Activated CD4-positive, alpha-beta memory T cell treated with anti-CD3 and anti-CD28 coated beads for 36 hours (primary cell): ENCODE measurements at regions not wholly inside any gene's neighbourhood (a gene's known extent, or its start where the extent isn't known, plus 50 kb on each side); places are given as distances from the start of the nearest gene placed in this dataset.
"Not testable (repeated sequence)": the region's sequence is repeated elsewhere in the genome, so short reads cannot be mapped to it uniquely, and the experiment has no call there.

Experiments used
- CTCF ChIA-PET: fragments of 350-600 bp; sonication (Branson Sonifier 250); formaldehyde crosslinking; loops from one replicate; lab custom pipeline; 2021; ENCODE audit warnings: antibody characterized with exemption, inconsistent platforms; lab: Charles Lee
- POLR2A ChIA-PET: fragments of 350-600 bp; sonication (Branson Sonifier 250); formaldehyde crosslinking; loops from one replicate; lab custom pipeline; 2021; ENCODE audit warnings: antibody characterized with exemption; lab: Charles Lee
- DNase-seq: peaks from one replicate; pipeline ENCODE4 v3.0.0-alpha.2; 2020
- H3K27ac Mint-ChIP-seq: one replicate; pipeline ENCODE4 v1.8.0; 2021; ENCODE audit warnings: mixed read lengths
- H3K27me3 Mint-ChIP-seq: one replicate; pipeline ENCODE4 v1.8.0; 2021; ENCODE audit warnings: mixed read lengths
- H3K36me3 Mint-ChIP-seq: one replicate; pipeline ENCODE4 v1.8.0; 2021; ENCODE audit warnings: mixed read lengths
- H3K4me1 Mint-ChIP-seq: one replicate; pipeline ENCODE4 v1.8.0; 2021; ENCODE audit warnings: low read depth, mixed read lengths
- H3K4me3 Mint-ChIP-seq: one replicate; pipeline ENCODE4 v1.8.0; 2021; ENCODE audit warnings: mild to moderate bottlenecking, mixed read lengths
- H3K9me3 Mint-ChIP-seq: one replicate; pipeline ENCODE4 v1.8.0; 2021; ENCODE audit warnings: mixed read lengths
- intact Hi-C: fragments of 100-400 bp; cut with micrococcal nuclease; formaldehyde crosslinking; loops from one replicate; pipeline ENCODE4 v1.15.1; 2023

DNA sequence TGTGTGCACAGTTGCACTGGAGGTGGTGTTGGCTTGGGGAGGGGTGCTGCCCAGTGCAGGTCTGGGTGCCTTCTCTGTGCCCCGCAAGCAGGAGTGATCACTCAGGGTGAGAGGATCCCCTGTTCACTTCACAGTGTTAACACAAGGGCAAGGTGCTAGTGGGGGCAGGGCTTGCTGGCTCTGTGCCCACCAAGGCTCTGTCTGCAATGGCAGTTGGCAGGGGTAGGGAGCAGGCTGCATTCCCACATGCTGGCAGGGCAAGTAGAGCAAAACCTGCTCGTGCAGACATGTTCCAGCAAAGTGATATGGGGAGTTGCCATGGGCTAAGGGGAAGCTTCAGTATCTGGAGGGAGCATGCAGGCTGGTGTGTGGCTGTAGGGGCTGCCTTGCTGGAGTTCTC, 428.0 kb downstream of the ZNF674 start:
- no peak for DNase-seq
- POLR2A ChIA-PET, result no interaction called here
- Mint-ChIP-seq H3K4me1 (no peaks in the 10 kb centered on the region), H3K9me3 (no peaks in the 10 kb centered on the region), H3K36me3 (no peaks in the 10 kb centered on the region), H3K4me3 (no peak overlapping the region), H3K27me3 (no peaks in the 10 kb centered on the region), H3K27ac (no peak overlapping the region)
- intact Hi-C loops, result no loop called here
- CTCF ChIA-PET, result no interaction called here

DNA sequence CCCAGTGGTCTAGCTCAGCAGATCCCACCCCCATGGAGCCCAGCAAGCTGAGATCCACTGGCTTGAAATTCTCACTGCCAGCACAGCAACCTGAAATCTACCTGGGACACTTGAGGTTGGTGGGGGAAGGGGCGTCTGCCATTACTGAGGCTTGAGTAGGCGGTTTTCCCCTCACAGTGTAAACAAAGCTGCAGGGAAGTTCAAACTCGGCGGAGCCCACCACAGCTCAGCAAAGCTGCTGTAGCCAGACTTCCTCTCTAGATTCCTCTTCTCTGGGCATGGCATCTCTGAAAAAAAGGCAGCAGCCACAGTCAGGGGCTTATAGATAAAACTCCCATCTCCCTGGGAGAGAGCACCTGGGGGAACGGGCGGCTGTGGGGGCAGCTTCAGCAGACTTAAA, 457.9 kb downstream of the ZNF674 start:
- intact Hi-C loops, CTCF ChIA-PET, POLR2A ChIA-PET: not testable (repeated sequence)

DNA sequence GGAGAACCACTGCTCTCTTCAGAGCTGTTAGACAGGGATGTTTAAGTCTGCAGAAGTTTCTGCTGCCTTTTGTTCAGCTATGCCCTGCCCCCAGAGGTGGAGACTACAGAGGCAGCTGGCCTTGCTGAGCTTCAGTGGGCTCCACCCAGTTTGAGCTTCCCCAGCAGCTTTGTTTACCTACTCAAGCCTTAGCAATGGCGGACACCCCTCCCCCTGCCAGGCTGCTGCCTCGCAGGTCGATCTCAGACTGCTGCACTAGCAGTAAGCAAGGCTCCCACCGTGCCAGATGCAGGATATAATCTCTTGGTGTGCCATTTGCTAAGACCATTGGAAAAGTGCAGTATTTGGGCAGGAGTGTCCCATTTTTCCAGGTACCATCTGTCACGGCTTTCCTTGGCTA, 465.1 kb downstream of the ZNF674 start:
- H3K27me3 Mint-ChIP-seq, H3K4me3 Mint-ChIP-seq, H3K27ac Mint-ChIP-seq, H3K36me3 Mint-ChIP-seq, CTCF ChIA-PET, H3K9me3 Mint-ChIP-seq, DNase-seq, H3K4me1 Mint-ChIP-seq, POLR2A ChIA-PET, intact Hi-C loops: not testable (repeated sequence)

More for the DNA sequence above, 457.9 kb downstream of the ZNF674 start:
- not testable (repeated sequence) for H3K36me3 Mint-ChIP-seq, H3K4me3 Mint-ChIP-seq, H3K27me3 Mint-ChIP-seq, DNase-seq, H3K4me1 Mint-ChIP-seq, H3K27ac Mint-ChIP-seq, H3K9me3 Mint-ChIP-seq

DNA sequence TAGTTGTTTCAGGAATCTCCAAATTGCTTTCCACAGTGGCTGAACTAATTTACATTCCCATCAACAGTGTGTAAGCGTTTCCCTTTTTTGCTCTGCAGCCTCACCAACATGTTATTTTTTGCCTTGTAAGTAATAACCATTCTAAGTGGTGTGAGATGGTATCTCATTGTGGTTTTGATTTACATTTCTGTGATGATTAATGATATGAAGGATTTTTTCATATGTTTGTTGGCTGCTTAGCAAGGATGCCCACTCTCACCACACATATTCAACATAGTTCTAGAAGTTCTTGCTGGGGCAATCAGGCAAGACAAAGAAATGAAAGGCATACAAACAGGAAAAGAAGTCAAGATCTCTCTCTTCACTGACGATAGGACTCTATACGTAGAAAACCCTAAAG, 472.4 kb downstream of the ZNF674 start:
- H3K4me3 Mint-ChIP-seq, result no peak overlapping the region

DNA sequence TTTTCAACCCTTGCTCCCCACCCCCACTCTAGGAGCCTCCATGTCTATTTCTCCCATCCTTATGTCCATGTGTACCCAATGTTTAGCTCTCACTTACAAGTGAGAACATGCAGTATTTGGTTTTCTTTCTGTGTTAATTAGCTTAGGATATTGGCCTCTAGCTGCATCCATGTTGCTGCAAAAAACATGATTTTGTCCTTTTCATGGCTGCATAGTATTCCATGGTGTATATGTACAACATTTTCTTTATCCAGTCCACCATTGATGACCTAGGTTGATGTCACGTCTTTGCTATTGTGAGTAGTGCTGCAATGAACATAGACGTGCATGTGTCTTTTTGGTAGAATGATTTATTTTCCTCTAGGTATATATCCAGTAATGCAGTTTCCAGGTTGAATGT, 472.8 kb downstream of the ZNF674 start:
- H3K36me3 Mint-ChIP-seq, result no peaks in the 10 kb centered on the region
- no peak for DNase-seq
- H3K9me3 Mint-ChIP-seq, result no peaks in the 10 kb centered on the region
- no peaks in the 10 kb centered on the region for H3K4me1 Mint-ChIP-seq
- ChIA-PET CTCF (no interaction called here), POLR2A (no interaction called here)
- H3K27ac Mint-ChIP-seq, result no peak overlapping the region
- intact Hi-C loops, result no loop called here
- H3K27me3 Mint-ChIP-seq, result no peaks in the 10 kb centered on the region
- H3K4me3 Mint-ChIP-seq, result no peak overlapping the region

More for the DNA sequence above, 472.4 kb downstream of the ZNF674 start:
- no peak for DNase-seq
- CTCF ChIA-PET, result no interaction called here
- no peaks in the 10 kb centered on the region for H3K27me3 Mint-ChIP-seq
- intact Hi-C loops, result no loop called here
- no peaks in the 10 kb centered on the region for H3K4me1 Mint-ChIP-seq
- H3K27ac Mint-ChIP-seq, result no peak overlapping the region
- H3K36me3 Mint-ChIP-seq, result no peaks in the 10 kb centered on the region
- POLR2A ChIA-PET, result no interaction called here
- H3K9me3 Mint-ChIP-seq, result no peaks in the 10 kb centered on the region

DNA sequence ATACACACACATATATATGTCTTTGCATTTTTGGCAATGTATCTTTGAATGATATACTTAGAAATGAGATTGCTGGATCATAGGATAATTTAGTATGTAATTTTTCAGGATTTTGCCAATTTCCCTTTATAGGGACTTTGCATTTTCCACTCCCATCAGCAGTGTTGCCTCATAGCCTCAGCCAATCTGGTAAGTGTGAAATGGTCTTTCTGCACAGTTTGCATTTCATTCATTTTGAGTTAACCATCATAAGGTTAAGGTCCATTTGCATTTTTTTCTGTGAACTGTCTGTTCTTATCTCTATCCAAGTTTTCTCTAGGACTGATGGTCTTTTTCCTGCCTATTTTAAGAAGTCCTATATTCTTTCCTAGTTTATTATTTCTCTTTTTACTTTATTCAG, 474.8 kb downstream of the ZNF674 start:
- ChIA-PET POLR2A (no interaction called here), CTCF (interaction anchor here (0.6 kb wide), 1 partner anchor 42 kb away, joined by 3 read pairs; no protein-coding TSS in a partner anchor)
- intact Hi-C loops, result no loop called here
- no peaks in the 10 kb centered on the region for H3K4me1 Mint-ChIP-seq
- no peak for DNase-seq
- no peaks in the 10 kb centered on the region for H3K27me3 Mint-ChIP-seq
- no peaks in the 10 kb centered on the region for H3K9me3 Mint-ChIP-seq
- H3K4me3 Mint-ChIP-seq, result no peak overlapping the region
- no peak overlapping the region for H3K27ac Mint-ChIP-seq
- no peaks in the 10 kb centered on the region for H3K36me3 Mint-ChIP-seq

DNA sequence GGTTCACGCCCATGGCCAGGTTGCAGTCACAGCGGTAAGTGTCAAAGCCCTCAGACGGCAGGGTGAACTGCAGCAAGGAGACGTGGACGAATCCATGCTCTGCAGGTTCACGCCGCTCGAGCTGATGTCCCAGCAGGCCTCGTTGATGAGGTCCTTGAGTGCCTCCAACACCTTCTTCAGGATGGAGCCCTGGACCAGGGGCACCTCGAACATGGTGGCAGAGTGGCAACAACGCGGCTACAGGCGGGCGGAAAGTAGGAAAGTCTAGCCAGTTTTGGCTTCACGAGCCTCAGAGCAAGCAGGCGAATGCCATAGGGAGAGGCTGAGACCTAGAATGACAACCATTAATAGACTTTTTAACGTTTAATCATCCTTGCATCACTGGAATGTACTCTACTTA, 485.9 kb downstream of the ZNF674 start:
- POLR2A ChIA-PET, result no interaction called here
- Mint-ChIP-seq H3K27me3 (no peaks in the 10 kb centered on the region), H3K9me3 (peaks cover 3% of the 10 kb centered on the region), H3K27ac (no peak overlapping the region), H3K36me3 (no peaks in the 10 kb centered on the region), H3K4me1 (no peaks in the 10 kb centered on the region), H3K4me3 (no peak overlapping the region)
- CTCF ChIA-PET, result no interaction called here
- intact Hi-C loops, result no loop called here
- DNase-seq, result no peak

DNA sequence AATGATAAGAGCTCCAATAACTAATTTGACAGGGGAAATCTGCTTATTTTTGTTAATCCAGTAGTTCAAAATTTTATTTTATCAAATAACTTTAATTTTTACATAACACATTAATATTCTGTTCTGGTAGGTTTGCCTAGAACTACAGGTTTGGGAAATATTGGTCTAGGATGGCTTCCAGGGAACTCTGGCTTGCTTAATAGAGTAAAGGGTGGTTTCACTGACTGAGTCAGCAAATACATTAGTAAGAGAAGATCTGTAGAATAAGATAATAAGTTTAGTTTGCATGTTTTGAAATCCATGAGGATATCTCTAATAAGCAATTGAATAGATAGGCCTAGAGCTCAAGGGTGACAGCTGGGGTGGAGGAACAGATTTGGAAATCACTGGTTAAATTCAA, 500.7 kb downstream of the ZNF674 start:
- Mint-ChIP-seq H3K9me3 (peaks cover 16% of the 10 kb centered on the region), H3K4me1 (peaks cover 7% of the 10 kb centered on the region), H3K4me3 (no peak overlapping the region), H3K27ac (no peak overlapping the region), H3K36me3 (peaks cover 3% of the 10 kb centered on the region), H3K27me3 (peaks cover 2% of the 10 kb centered on the region)
- ChIA-PET POLR2A (no interaction called here), CTCF (no interaction called here)
- DNase-seq, result no peak
- intact Hi-C loops, result no loop called here

DNA sequence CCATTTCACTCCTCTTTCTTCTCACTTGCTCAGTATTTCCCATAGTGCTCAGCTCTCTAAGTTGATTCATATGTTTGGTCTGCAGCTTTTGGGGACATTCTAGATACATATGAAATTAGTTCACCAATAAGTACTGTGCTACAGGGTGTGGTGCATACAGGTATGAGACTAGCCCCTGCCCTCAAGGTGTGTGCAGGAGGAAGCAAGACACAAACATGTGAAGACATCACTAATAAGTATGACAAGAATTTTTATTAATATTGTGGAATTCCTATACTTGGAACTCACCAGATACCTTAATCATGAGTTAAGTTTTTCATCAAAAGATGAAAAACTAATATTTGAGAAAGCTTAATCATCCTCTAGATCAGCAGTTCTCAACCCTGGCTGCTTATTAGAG, 505.2 kb downstream of the ZNF674 start:
- Mint-ChIP-seq H3K27me3 (peaks cover 2% of the 10 kb centered on the region), H3K4me3 (no peak overlapping the region), H3K9me3 (peaks cover 10% of the 10 kb centered on the region), H3K36me3 (peaks cover 3% of the 10 kb centered on the region), H3K4me1 (peaks cover 9% of the 10 kb centered on the region), H3K27ac (no peak overlapping the region)
- intact Hi-C loops, result no loop called here
- CTCF ChIA-PET, result no interaction called here
- DNase-seq, result no peak
- POLR2A ChIA-PET, result no interaction called here

DNA sequence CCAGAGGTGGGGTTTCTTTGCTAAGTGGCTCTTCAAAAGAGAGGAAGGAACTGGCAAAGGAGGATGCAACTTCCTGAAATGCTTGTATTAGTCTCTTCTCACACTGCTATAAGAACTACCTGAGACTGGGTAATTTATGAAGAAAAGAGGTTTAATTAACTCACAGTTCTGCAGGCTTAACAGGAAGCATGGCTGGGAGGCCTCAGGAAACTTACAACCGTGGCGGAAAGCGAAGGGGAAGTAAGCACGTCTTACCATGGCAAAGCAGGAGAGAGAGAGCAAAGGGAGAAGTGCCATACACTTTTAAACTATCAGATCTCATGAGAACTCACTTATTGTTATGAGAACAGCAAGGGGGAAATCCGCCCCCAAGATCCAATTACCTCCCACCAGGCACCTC, 505.7 kb downstream of the ZNF674 start:
- H3K4me1 Mint-ChIP-seq, result peaks cover 9% of the 10 kb centered on the region
- intact Hi-C loops, result no loop called here
- ChIA-PET CTCF (no interaction called here), POLR2A (no interaction called here)
- peaks cover 2% of the 10 kb centered on the region for H3K27me3 Mint-ChIP-seq
- H3K9me3 Mint-ChIP-seq, result peaks cover 10% of the 10 kb centered on the region
- H3K27ac Mint-ChIP-seq, result no peak overlapping the region
- H3K4me3 Mint-ChIP-seq, result no peak overlapping the region
- DNase-seq, result no peak
- H3K36me3 Mint-ChIP-seq, result peaks cover 3% of the 10 kb centered on the region

DNA sequence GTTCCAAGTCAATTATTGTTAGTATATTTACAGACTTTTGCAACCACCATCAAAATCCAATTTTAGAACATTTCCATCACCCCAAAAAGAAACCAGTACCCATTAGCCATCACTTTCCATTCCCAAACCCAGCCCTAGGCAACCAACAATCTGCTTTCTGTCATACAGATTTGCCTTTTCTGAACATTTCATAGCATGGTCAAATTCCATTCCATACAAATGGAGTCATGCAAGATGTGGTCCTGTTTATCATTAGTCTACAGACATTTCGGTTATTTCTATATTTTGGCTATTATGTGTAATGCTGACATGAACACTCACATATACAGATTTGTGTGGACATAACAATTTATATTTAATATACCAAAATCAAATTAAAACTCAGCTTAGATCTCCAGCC, 508.7 kb downstream of the ZNF674 start:
- Mint-ChIP-seq H3K27ac (no peak overlapping the region), H3K36me3 (peaks cover 2% of the 10 kb centered on the region), H3K9me3 (peaks cover 2% of the 10 kb centered on the region), H3K27me3 (peaks cover under 1% of the 10 kb centered on the region), H3K4me1 (peaks cover 7% of the 10 kb centered on the region), H3K4me3 (no peak overlapping the region)
- no peak for DNase-seq
- CTCF ChIA-PET, result interaction anchor here (0.6 kb wide), 1 partner anchor 892 kb away, joined by 3 read pairs; no protein-coding TSS in a partner anchor
- POLR2A ChIA-PET, result no interaction called here
- intact Hi-C loops, result no loop called here

DNA sequence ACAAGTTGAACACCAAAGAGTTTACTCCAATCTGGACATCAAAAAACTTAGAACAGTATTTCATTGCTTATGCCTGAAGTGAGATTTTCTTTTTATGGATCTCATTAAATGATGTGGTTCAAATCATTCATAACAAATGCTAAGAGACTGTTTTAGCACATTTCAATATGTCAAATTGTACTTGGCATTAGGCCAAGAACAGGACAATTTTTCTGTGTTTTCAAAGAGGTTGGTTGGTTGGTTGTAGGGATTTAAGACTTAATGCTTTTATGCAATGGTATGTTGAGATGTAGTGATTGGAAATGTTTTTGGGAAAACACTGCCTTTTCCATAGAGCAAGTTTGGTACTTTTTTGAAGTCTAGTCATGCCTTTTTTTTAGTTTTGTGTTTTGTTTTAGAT, 510.4 kb downstream of the ZNF674 start:
- no peaks in the 10 kb centered on the region for H3K27me3 Mint-ChIP-seq
- no peaks in the 10 kb centered on the region for H3K36me3 Mint-ChIP-seq
- CTCF ChIA-PET, result no interaction called here
- intact Hi-C loops, result no loop called here
- no peak overlapping the region for H3K27ac Mint-ChIP-seq
- no peaks in the 10 kb centered on the region for H3K9me3 Mint-ChIP-seq
- H3K4me1 Mint-ChIP-seq, result peaks cover 6% of the 10 kb centered on the region
- H3K4me3 Mint-ChIP-seq, result no peak overlapping the region
- DNase-seq, result no peak
- POLR2A ChIA-PET, result no interaction called here

DNA sequence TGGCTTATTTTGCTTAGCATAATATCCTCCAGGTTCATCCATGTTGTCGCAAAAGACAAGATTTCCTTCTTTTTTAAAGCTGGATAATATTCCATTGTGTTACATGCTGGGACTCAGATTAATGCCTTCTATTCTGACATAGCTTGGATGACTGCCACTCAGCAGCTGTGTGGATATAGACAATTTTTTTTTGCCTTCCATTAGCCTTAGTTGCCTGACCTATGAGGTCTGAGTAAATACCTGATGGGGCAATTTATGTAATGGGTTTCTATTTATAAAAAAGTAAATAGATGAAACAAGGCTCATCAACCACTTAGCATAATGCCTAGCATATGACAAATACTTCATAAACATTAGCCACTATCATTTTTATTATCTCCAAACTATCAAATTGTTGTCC, 515.4 kb downstream of the ZNF674 start:
- H3K4me1 Mint-ChIP-seq, result no peaks in the 10 kb centered on the region
- POLR2A ChIA-PET, result no interaction called here
- H3K4me3 Mint-ChIP-seq, result no peak overlapping the region
- H3K27ac Mint-ChIP-seq, result no peak overlapping the region
- peaks cover 2% of the 10 kb centered on the region for H3K9me3 Mint-ChIP-seq
- DNase-seq, result no peak
- H3K27me3 Mint-ChIP-seq, result no peaks in the 10 kb centered on the region
- intact Hi-C loops, result no loop called here
- H3K36me3 Mint-ChIP-seq, result no peaks in the 10 kb centered on the region
- CTCF ChIA-PET, result no interaction called here
